ENCODE measurements at regions not wholly inside any gene's neighbourhood (a gene's known extent, or its start where the extent isn't known, plus 50 kb on each side); places are given as distances from the start of the nearest gene placed in this dataset.

DNA sequence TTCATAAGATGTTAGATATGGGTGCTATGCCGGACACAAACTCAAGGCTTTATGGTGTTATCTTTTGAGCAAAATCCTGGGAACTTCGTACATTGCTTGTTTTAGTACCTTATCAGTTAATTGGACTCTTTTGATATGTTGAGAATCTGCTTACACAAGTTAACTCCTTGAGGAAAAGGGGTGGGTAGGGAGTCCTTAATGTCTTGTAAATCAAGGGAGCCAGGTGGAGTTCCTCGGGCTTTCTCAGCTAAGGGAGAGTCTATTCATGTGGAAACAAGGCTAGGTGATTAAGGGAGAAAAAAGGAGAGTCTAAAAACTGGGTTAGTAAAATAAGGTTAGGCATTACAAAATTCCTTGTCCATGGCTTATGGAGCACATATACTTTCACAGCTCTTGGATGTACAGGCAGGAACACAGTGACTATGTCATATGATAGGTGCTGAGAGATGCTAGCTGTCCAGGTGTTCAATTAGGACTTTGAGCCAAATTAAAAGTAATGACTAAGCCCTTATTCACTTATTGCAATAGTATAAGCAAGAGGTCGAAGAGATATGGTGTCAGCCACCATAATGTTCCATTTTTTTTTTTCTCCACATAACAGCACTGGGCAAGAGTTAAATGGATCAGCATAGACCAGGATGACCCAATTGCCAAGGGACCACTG lies 59.5 kb upstream of the DYNAP start:
- DNase-seq: no peak

DNA sequence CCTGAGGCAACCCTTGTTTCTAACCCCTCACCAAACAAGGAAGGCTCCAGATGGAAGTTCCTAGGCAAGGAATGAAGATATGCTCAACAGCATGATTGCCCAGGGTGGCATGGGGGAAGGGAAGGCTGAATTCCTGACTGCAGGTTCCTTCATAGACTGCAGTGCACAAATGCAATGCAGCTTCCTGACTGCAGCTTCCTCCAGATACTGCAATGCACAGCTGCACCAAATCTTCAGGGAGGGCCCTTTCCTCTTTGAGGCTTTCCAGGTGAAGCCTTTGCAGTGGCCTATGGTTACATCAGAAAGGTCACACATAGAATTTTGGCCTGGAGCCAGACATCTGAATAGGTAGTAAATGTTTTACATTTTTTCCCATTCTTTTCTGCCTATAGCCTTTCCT lies 58.8 kb upstream of the DYNAP start:
- no peak for DNase-seq

DNA sequence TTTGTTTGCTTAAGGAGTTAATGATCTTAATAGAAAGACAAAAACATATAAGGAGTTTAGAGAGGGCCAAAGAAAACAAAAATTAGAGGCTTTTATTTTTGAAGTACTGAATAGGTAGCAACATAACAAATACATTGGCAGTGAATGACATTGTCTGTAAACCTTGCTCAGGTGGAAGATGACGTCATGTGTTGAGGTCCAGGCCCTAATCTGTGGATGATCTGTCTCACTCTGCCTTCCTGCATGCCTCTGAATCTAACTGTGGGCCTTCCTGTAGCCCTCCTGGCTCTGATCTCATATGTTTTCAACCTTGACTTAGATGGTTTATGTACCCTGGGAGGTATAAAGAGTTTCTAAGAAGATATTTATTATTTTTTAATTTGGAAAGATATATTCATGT lies 58.1 kb upstream of the DYNAP start:
- no peak for DNase-seq

Data from muscle of back (tissue), 3 donors.